ENCODE measurements at regions not wholly inside any gene's neighbourhood (a gene's known extent, or its start where the extent isn't known, plus 50 kb on each side); places are given as distances from the start of the nearest gene placed in this dataset.

DNA sequence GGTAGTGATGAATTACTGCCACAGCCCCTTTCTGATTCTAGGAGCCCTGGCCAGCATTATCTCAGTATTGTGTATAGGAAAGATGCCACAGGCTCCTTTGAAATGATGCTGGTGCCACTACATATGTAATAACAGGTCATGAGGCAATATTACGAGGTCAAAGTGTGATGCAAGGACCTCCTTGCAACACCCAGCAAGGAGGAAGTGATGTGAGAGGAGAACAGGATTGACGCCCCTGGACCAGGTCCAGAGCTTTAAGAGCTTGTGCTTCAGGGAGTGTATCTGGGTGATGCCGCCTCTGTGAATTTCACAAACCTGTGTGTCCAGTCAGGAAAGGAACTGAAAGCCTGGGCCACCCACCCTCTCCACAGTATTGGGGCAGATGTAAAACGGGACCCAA is 261.8 kb downstream of the MID1IP1 start:
- 0 out of 2 replicates have a peak overlapping the region, but pooled peaks have one; percentile 36 for H2AFZ ChIP-seq (ENCODE audit: low read length)
- ChIA-PET POLR2A (ENCODE audit: unreplicated experiment) (no interaction called here), CTCF (no interaction called here)
- no peaks in the 10 kb centered on the region for H3K79me2 ChIP-seq (ENCODE audit: low read length)
- no peaks in the 10 kb centered on the region for H3F3A ChIP-seq (ENCODE audit: low read length, unreplicated experiment)
- no peak overlapping the region for H3K4me3 ChIP-seq (ENCODE audit: low read length)
- DNase-seq (peak; percentile 48), ATAC-seq (no peak)
- H3K36me3 ChIP-seq (ENCODE audit: low read depth, low read length), result no peaks in the 10 kb centered on the region
- TF ChIP-seq, protein P1, sequence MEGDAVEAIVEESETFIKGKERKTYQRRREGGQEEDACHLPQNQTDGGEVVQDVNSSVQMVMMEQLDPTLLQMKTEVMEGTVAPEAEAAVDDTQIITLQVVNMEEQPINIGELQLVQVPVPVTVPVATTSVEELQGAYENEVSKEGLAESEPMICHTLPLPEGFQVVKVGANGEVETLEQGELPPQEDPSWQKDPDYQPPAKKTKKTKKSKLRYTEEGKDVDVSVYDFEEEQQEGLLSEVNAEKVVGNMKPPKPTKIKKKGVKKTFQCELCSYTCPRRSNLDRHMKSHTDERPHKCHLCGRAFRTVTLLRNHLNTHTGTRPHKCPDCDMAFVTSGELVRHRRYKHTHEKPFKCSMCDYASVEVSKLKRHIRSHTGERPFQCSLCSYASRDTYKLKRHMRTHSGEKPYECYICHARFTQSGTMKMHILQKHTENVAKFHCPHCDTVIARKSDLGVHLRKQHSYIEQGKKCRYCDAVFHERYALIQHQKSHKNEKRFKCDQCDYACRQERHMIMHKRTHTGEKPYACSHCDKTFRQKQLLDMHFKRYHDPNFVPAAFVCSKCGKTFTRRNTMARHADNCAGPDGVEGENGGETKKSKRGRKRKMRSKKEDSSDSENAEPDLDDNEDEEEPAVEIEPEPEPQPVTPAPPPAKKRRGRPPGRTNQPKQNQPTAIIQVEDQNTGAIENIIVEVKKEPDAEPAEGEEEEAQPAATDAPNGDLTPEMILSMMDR (conservative IDR thresholded peaks at IDR 0.05; ENCODE audit: low read depth, low read length), result no peak
- TF ChIP-seq EZH2 (IDR thresholded peaks at IDR 0.05; ENCODE audit: low read length, unreplicated experiment), result no peak
- no peak for TF ChIP-seq EZH2phosphoT487 (IDR thresholded peaks at IDR 0.05; ENCODE audit: borderline replicate concordance, low read length)
- intact Hi-C loops (cut with micrococcal nuclease), result no loop called here
- 0 out of 2 replicates have a peak overlapping the region, but pooled peaks have one; percentile 16 for H3K4me2 ChIP-seq (ENCODE audit: low read length)
- no peaks in the 10 kb centered on the region for H3K9me3 ChIP-seq (ENCODE audit: low read length)
- H3K9ac ChIP-seq (ENCODE audit: low read length), result no peak overlapping the region
- no peaks in the 10 kb centered on the region for H4K20me1 ChIP-seq (ENCODE audit: low read length)
- no peaks in the 10 kb centered on the region for H3K27me3 ChIP-seq (ENCODE audit: low read length)
- no TSS peak for BruUV-seq (replicated peaks)
- peaks cover 18% of the 10 kb centered on the region for H3K4me1 ChIP-seq (ENCODE audit: insufficient read depth, low read length)
- peak overlapping the region; percentile 56 for H3K27ac ChIP-seq (ENCODE audit: low read length)
- H3K9me2 ChIP-seq (replicated peaks; ENCODE audit: low read length), result no peaks in the 10 kb centered on the region

DNA sequence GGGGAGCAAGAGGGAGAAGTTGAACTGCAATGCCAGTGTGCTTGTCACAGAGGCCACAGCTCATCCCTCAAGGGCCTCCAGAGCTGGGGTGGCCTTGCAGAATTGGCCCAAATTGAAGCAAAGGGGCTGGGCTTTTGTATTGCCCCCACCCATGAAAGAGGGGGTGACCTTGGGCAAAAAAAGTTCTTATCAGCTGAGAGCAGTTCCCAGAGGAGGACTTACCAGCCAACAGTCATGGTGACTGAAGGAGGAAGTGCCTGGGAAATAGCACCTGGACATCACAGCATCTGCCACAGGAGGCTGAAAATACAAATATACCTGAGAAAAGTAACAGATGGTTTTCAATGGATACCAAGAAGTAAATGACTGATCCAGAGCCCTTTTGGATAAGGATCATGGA is 262.4 kb downstream of the MID1IP1 start:
- BruUV-seq (replicated peaks), result no TSS peak
- Histone ChIP-seq H3K9me3 (ENCODE audit: low read length) (no peaks in the 10 kb centered on the region), H4K20me1 (ENCODE audit: low read length) (no peaks in the 10 kb centered on the region), H3K4me1 (ENCODE audit: insufficient read depth, low read length) (peaks cover 18% of the 10 kb centered on the region), H3F3A (ENCODE audit: low read length, unreplicated experiment) (no peaks in the 10 kb centered on the region), H3K9me2 (replicated peaks; ENCODE audit: low read length) (no peaks in the 10 kb centered on the region), H3K27ac (ENCODE audit: low read length) (peak overlapping the region; percentile 56), H3K4me2 (ENCODE audit: low read length) (0 out of 2 replicates have a peak overlapping the region, but pooled peaks have one; percentile 16), H3K36me3 (ENCODE audit: low read depth, low read length) (no peaks in the 10 kb centered on the region), H3K27me3 (ENCODE audit: low read length) (no peaks in the 10 kb centered on the region), H3K4me3 (ENCODE audit: low read length) (no peak overlapping the region), H3K79me2 (ENCODE audit: low read length) (no peaks in the 10 kb centered on the region), H2AFZ (ENCODE audit: low read length) (no peak overlapping the region), H3K9ac (ENCODE audit: low read length) (no peak overlapping the region)
- CTCF ChIA-PET, result no interaction called here
- DNase-seq (no peak), ATAC-seq (no peak)
- intact Hi-C loops (cut with micrococcal nuclease), result no loop called here
- POLR2A ChIA-PET (ENCODE audit: unreplicated experiment), result no interaction called here
- TF ChIP-seq, protein P1 (conservative IDR thresholded peaks at IDR 0.05; ENCODE audit: low read depth, low read length), result no peak
- no peak for TF ChIP-seq EZH2phosphoT487 (IDR thresholded peaks at IDR 0.05; ENCODE audit: borderline replicate concordance, low read length)
- TF ChIP-seq EZH2 (IDR thresholded peaks at IDR 0.05; ENCODE audit: low read length, unreplicated experiment), result no peak

DNA sequence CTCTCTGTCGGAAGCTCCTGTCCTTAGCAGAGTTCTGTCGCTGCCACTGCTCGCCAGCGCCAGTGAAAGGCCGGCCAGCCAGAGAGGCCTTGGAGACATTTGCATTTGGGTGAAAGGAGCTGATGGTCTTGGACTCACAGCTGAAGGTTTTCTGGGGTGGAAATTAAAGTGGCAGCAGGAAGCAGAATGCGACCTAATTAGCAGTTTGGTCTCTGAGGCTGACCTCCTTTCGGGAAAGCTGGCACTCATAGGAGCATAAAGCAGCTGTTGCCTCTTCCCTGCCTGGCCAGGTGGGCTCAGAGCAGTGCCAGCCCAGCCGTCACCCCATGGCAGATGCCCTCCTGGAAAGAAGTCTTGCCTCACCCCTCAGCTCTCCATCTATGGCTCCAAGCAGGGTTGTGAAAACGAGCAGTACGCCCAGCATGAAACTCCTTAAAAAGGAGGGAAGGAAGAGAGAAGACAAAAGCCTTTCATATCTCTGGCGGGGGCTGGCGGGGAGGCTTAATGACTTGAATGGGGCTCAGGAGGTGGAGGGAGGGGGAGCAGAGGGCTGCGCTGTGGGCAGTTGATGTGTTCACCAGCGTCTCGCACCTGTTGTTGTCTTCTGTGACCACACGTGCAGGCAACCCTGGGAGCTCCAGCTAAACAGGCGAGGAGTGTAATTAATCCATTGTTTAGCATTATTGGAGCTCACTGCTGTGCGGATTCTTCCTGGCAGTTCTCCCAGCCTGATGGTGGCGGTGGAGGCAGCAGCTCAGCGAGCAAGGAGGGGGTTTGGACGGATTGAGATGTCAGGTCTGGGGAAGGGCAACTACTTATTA is 264.0 kb downstream of the MID1IP1 start:
- TF ChIP-seq, protein P1 (conservative IDR thresholded peaks at IDR 0.05; ENCODE audit: low read depth, low read length), result no peak
- TF ChIP-seq EZH2phosphoT487 (IDR thresholded peaks at IDR 0.05; ENCODE audit: borderline replicate concordance, low read length), result no peak
- Histone ChIP-seq H3K27me3 (ENCODE audit: low read length) (no peaks in the 10 kb centered on the region), H3K4me3 (ENCODE audit: low read length) (no peak overlapping the region), H4K20me1 (ENCODE audit: low read length) (no peaks in the 10 kb centered on the region), H3K4me1 (ENCODE audit: insufficient read depth, low read length) (peaks cover 18% of the 10 kb centered on the region), H3K9ac (ENCODE audit: low read length) (no peak overlapping the region), H2AFZ (ENCODE audit: low read length) (no peak overlapping the region), H3F3A (ENCODE audit: low read length, unreplicated experiment) (no peaks in the 10 kb centered on the region), H3K9me2 (replicated peaks; ENCODE audit: low read length) (no peaks in the 10 kb centered on the region), H3K36me3 (ENCODE audit: low read depth, low read length) (no peaks in the 10 kb centered on the region), H3K9me3 (ENCODE audit: low read length) (no peaks in the 10 kb centered on the region), H3K4me2 (ENCODE audit: low read length) (no peak overlapping the region), H3K79me2 (ENCODE audit: low read length) (no peaks in the 10 kb centered on the region), H3K27ac (ENCODE audit: low read length) (no peak overlapping the region)
- intact Hi-C loops (cut with micrococcal nuclease), result no loop called here
- CTCF ChIA-PET, result no interaction called here
- ATAC-seq (no peak), DNase-seq (no peak)
- POLR2A ChIA-PET (ENCODE audit: unreplicated experiment), result no interaction called here
- BruUV-seq (replicated peaks), result no TSS peak
